ENCODE measurements at regions not wholly inside any gene's neighbourhood (a gene's known extent, or its start where the extent isn't known, plus 50 kb on each side); places are given as distances from the start of the nearest gene placed in this dataset.

- no peaks in the 10 kb centered on the region for H3K9me3 ChIP-seq (ENCODE audit: control insufficient read depth, low read length)
- H3K9ac ChIP-seq (ENCODE audit: low read length): no peak overlapping the region
- H3K27me3 ChIP-seq (ENCODE audit: control insufficient read depth, insufficient read depth, low read length): no peaks in the 10 kb centered on the region
- H3K36me3 ChIP-seq (ENCODE audit: control insufficient read depth, insufficient read depth, low read length): no peaks in the 10 kb centered on the region
- H3K4me3 ChIP-seq (ENCODE audit: low read length): no peak overlapping the region
- H3K4me1 ChIP-seq (ENCODE audit: control insufficient read depth, insufficient read depth, low read length): no peaks in the 10 kb centered on the region
Measured at GRCh38 chr5:61916621-61917620, 389.1 kb upstream of the KIF2A start.

GRCh38 chr5:61918611-61919010, 387.4 kb upstream of the KIF2A start:
- Histone ChIP-seq H3K4me3 (ENCODE audit: low read length) (no peak overlapping the region), H3K4me1 (ENCODE audit: control insufficient read depth, insufficient read depth, low read length) (no peaks in the 10 kb centered on the region), H3K27me3 (ENCODE audit: control insufficient read depth, insufficient read depth, low read length) (no peaks in the 10 kb centered on the region), H3K9me3 (ENCODE audit: control insufficient read depth, low read length) (no peaks in the 10 kb centered on the region), H3K36me3 (ENCODE audit: control insufficient read depth, insufficient read depth, low read length) (no peaks in the 10 kb centered on the region), H3K9ac (ENCODE audit: low read length) (no peak overlapping the region)

- Histone ChIP-seq H3K4me3 (ENCODE audit: low read length) (no peak overlapping the region), H3K27me3 (ENCODE audit: control insufficient read depth, insufficient read depth, low read length) (no peaks in the 10 kb centered on the region), H3K36me3 (ENCODE audit: control insufficient read depth, insufficient read depth, low read length) (no peaks in the 10 kb centered on the region), H3K9me3 (ENCODE audit: control insufficient read depth, low read length) (no peaks in the 10 kb centered on the region), H3K9ac (ENCODE audit: low read length) (no peak overlapping the region), H3K4me1 (ENCODE audit: control insufficient read depth, insufficient read depth, low read length) (no peaks in the 10 kb centered on the region)
Measured at GRCh38 chr5:61919920-61920319, 386.1 kb upstream of the KIF2A start.

GRCh38 chr5:61924251-61924650, 381.8 kb upstream of the KIF2A start:
- Histone ChIP-seq H3K9ac (ENCODE audit: low read length) (no peak overlapping the region), H3K27me3 (ENCODE audit: control insufficient read depth, insufficient read depth, low read length) (no peaks in the 10 kb centered on the region), H3K36me3 (ENCODE audit: control insufficient read depth, insufficient read depth, low read length) (no peaks in the 10 kb centered on the region), H3K4me1 (ENCODE audit: control insufficient read depth, insufficient read depth, low read length) (no peaks in the 10 kb centered on the region), H3K4me3 (ENCODE audit: low read length) (no peak overlapping the region), H3K9me3 (ENCODE audit: control insufficient read depth, low read length) (no peaks in the 10 kb centered on the region)

GRCh38 chr5:61926911-61927310, 379.1 kb upstream of the KIF2A start:
- Histone ChIP-seq H3K27me3 (ENCODE audit: control insufficient read depth, insufficient read depth, low read length) (no peaks in the 10 kb centered on the region), H3K9me3 (ENCODE audit: control insufficient read depth, low read length) (no peaks in the 10 kb centered on the region), H3K36me3 (ENCODE audit: control insufficient read depth, insufficient read depth, low read length) (no peaks in the 10 kb centered on the region), H3K4me1 (ENCODE audit: control insufficient read depth, insufficient read depth, low read length) (no peaks in the 10 kb centered on the region), H3K9ac (ENCODE audit: low read length) (no peak overlapping the region), H3K4me3 (ENCODE audit: low read length) (no peak overlapping the region)

DNA sequence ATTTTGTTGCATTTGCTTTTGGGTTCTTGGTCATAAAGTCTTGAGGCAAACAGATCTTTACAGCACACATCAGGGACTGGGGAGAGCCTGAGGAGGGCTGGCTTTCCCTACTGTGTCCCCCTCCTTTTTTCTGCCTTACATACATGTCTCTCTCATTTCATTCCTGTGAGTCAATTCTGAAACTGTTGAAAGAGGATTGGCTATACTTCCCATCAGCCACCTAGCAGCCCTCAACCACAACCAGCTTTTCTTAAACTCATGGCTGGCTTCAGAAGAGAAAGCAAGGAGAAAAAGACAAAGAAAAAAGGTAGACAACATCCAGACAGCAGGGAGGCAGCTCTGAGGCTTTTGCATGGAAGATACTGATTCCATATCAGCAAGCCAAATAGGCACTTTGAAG, 374.8 kb upstream of the KIF2A start:
- Histone ChIP-seq H3K27me3 (ENCODE audit: control insufficient read depth, insufficient read depth, low read length) (no peaks in the 10 kb centered on the region), H3K9ac (ENCODE audit: low read length) (no peak overlapping the region), H3K9me3 (ENCODE audit: control insufficient read depth, low read length) (no peaks in the 10 kb centered on the region), H3K4me1 (ENCODE audit: control insufficient read depth, insufficient read depth, low read length) (no peaks in the 10 kb centered on the region), H3K4me3 (ENCODE audit: low read length) (no peak overlapping the region), H3K36me3 (ENCODE audit: control insufficient read depth, insufficient read depth, low read length) (no peaks in the 10 kb centered on the region)

- no peak overlapping the region for H3K9ac ChIP-seq (ENCODE audit: low read length)
- H3K36me3 ChIP-seq (ENCODE audit: control insufficient read depth, insufficient read depth, low read length): no peaks in the 10 kb centered on the region
- H3K4me3 ChIP-seq (ENCODE audit: low read length): no peak overlapping the region
- no peaks in the 10 kb centered on the region for H3K4me1 ChIP-seq (ENCODE audit: control insufficient read depth, insufficient read depth, low read length)
- H3K9me3 ChIP-seq (ENCODE audit: control insufficient read depth, low read length): no peaks in the 10 kb centered on the region
- no peaks in the 10 kb centered on the region for H3K27me3 ChIP-seq (ENCODE audit: control insufficient read depth, insufficient read depth, low read length)
Measured at GRCh38 chr5:61933787-61934626, 372.0 kb upstream of the KIF2A start.

- peaks cover 4% of the 10 kb centered on the region for H3K27me3 ChIP-seq (ENCODE audit: control insufficient read depth, insufficient read depth, low read length)
- no peak overlapping the region for H3K4me3 ChIP-seq (ENCODE audit: low read length)
- no peaks in the 10 kb centered on the region for H3K9me3 ChIP-seq (ENCODE audit: control insufficient read depth, low read length)
- H3K36me3 ChIP-seq (ENCODE audit: control insufficient read depth, insufficient read depth, low read length): no peaks in the 10 kb centered on the region
- H3K4me1 ChIP-seq (ENCODE audit: control insufficient read depth, insufficient read depth, low read length): no peaks in the 10 kb centered on the region
- H3K9ac ChIP-seq (ENCODE audit: low read length): no peak overlapping the region
Measured at GRCh38 chr5:61941637-61942036, 364.4 kb upstream of the KIF2A start.

DNA sequence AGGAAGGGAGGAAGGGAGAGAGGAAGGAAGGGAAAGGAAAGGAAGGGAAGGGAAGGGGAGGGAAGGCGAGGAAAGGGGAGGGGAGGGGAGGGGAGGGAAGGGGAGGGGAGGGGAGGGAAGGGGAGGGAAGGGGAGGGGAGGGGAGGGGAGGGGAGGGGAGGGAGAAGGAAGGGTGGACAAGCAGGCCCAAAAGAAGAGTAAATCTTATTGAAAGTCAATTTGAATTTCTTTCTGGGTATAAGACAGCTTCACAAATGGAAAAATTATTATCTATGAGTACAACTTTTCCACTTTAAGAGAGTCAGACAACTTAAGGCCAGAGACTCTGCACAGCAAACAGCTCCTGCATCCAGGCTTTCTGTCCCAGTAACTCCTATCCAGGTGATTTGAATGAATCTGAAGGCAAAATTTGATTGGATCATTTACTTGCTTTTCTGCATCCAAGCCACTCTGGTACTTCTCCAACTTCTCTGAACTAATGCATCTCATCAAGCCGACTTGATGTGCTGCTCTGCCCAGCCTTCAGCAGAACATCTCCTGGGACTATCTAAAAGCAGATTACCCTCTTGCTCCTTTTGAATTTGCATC, 363.4 kb upstream of the KIF2A start:
- no peaks in the 10 kb centered on the region for H3K9me3 ChIP-seq (ENCODE audit: control insufficient read depth, low read length)
- no peak overlapping the region for H3K4me3 ChIP-seq (ENCODE audit: low read length)
- H3K9ac ChIP-seq (ENCODE audit: low read length): no peak overlapping the region
- H3K27me3 ChIP-seq (ENCODE audit: control insufficient read depth, insufficient read depth, low read length): peaks cover 4% of the 10 kb centered on the region
- no peaks in the 10 kb centered on the region for H3K4me1 ChIP-seq (ENCODE audit: control insufficient read depth, insufficient read depth, low read length)
- no peaks in the 10 kb centered on the region for H3K36me3 ChIP-seq (ENCODE audit: control insufficient read depth, insufficient read depth, low read length)

DNA sequence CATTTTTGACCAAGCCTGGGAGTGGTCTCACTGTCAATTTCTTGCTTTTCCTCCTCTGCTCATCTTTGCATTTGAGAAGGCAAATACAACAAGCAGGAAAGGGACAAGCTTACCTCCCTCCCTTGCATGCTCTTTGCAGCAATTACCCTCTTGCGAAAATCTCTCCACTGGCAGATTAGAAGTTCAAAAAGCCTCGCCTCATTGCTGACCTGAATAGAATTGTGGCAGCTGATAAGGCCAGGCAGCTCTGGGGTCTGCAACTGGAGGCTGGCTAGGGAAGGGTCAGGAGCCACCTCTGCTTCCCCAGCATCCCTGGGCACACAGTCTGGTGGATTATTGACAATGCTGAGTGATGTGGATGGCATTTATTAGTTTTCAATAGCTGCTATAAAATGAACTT, 362.3 kb upstream of the KIF2A start:
- Histone ChIP-seq H3K4me1 (ENCODE audit: control insufficient read depth, insufficient read depth, low read length) (no peaks in the 10 kb centered on the region), H3K9me3 (ENCODE audit: control insufficient read depth, low read length) (no peaks in the 10 kb centered on the region), H3K9ac (ENCODE audit: low read length) (no peak overlapping the region), H3K4me3 (ENCODE audit: low read length) (no peak overlapping the region), H3K27me3 (ENCODE audit: control insufficient read depth, insufficient read depth, low read length) (peaks cover 4% of the 10 kb centered on the region), H3K36me3 (ENCODE audit: control insufficient read depth, insufficient read depth, low read length) (no peaks in the 10 kb centered on the region)

DNA sequence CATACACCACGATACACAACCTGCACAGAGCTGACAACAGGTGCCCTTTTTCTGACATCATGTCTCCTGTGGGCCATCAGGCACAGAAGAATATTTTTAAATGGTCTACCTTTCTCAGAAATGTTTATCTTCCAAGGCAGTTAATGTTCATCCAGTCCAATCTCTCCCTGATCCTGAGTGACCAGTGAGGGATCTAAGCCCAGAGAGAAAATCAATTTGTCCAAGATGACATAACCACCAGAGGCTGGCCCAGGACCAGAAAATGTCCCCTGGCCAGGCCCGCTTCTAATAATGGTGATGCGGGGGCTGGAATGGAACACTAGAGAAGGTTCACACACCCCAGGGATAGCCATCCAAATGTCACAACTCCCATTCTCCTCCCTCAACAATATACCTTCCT, 357.9 kb upstream of the KIF2A start:
- no peak overlapping the region for H3K4me3 ChIP-seq (ENCODE audit: low read length)
- no peaks in the 10 kb centered on the region for H3K27me3 ChIP-seq (ENCODE audit: control insufficient read depth, insufficient read depth, low read length)
- no peaks in the 10 kb centered on the region for H3K36me3 ChIP-seq (ENCODE audit: control insufficient read depth, insufficient read depth, low read length)
- no peak overlapping the region for H3K9ac ChIP-seq (ENCODE audit: low read length)
- H3K9me3 ChIP-seq (ENCODE audit: control insufficient read depth, low read length): no peaks in the 10 kb centered on the region
- H3K4me1 ChIP-seq (ENCODE audit: control insufficient read depth, insufficient read depth, low read length): no peaks in the 10 kb centered on the region
